MCF 10A (cell line): ENCODE measurements at regions not wholly inside any gene's neighbourhood (a gene's known extent, or its start where the extent isn't known, plus 50 kb on each side); places are given as distances from the start of the nearest gene placed in this dataset.

Experiments
- BruUV-seq: library from RNA; stranded (reverse); fragments of 400-500 nt; replicated peaks from 2 replicates; lab custom pipeline; 2021; lab: Mats Ljungman, UMichigan
- CTCF ChIA-PET: fragments of 300-600 bp; sonication (Branson Sonifier 250); formaldehyde crosslinking; extraction: SDS; loops from one replicate; lab custom pipeline; 2021; ENCODE audit warnings: antibody characterized with exemption, inconsistent platforms; lab: Yijun Ruan, JAX
- POLR2A ChIA-PET: fragments of 300-600, 350-650 bp; sonication (Branson Sonifier 250); formaldehyde crosslinking; extraction: SDS; loops from one replicate; lab custom pipeline; 2020; ENCODE audit warnings: antibody characterized with exemption, inconsistent platforms; lab: Yijun Ruan, JAX
- DNase-seq: peaks from one replicate; pipeline ENCODE4 v3.0.0-alpha.2; 2018; ENCODE audit not compliant: unreplicated experiment
- H3K27ac Mint-ChIP-seq: one replicate; pipeline ENCODE4 v1.8.0; 2022; ENCODE audit warnings: mild to moderate bottlenecking, low read depth, mixed read lengths; ENCODE audit not compliant: unreplicated experiment
- H3K27me3 Mint-ChIP-seq: one replicate; pipeline ENCODE4 v1.8.0; 2022; ENCODE audit warnings: mixed read lengths; ENCODE audit not compliant: insufficient read depth, unreplicated experiment
- H3K36me3 Mint-ChIP-seq: one replicate; pipeline ENCODE4 v1.8.0; 2022; ENCODE audit warnings: mild to moderate bottlenecking, moderate library complexity, mixed read lengths; ENCODE audit not compliant: insufficient read depth, unreplicated experiment
- H3K4me1 Mint-ChIP-seq: one replicate; pipeline ENCODE4 v1.8.0; 2022; ENCODE audit warnings: mixed read lengths; ENCODE audit not compliant: insufficient read depth, unreplicated experiment
- H3K4me3 Mint-ChIP-seq: one replicate; pipeline ENCODE4 v1.8.0; 2022; ENCODE audit warnings: mild to moderate bottlenecking, moderate library complexity, mixed read lengths; ENCODE audit not compliant: unreplicated experiment
- H3K9me3 Mint-ChIP-seq: one replicate; pipeline ENCODE4 v1.8.0; 2022; ENCODE audit warnings: mixed read lengths; ENCODE audit not compliant: unreplicated experiment
- CTCF ChIP-seq: fragments of 200-600 bp; IDR thresholded peaks from one replicate; pipeline ENCODE4 v1.8.0; 2022; ENCODE audit warnings: antibody characterized with exemption, mild to moderate bottlenecking; ENCODE audit not compliant: unreplicated experiment
- intact Hi-C: fragments of 100-400 bp; cut with micrococcal nuclease; formaldehyde crosslinking; loops from 2 replicates; pipeline ENCODE4 v1.14.1; 2022

- Mint-ChIP-seq H3K4me3 (no peak overlapping the region), H3K27ac (no peak overlapping the region), H3K36me3 (no peaks in the 10 kb centered on the region), H3K27me3 (peaks cover 65% of the 10 kb centered on the region), H3K4me1 (no peaks in the 10 kb centered on the region), H3K9me3 (no peaks in the 10 kb centered on the region)
- ChIA-PET POLR2A (no interaction called here), CTCF (no interaction called here)
- DNase-seq, result no peak
- intact Hi-C loops, result no loop called here
- no peak for TF ChIP-seq CTCF
- BruUV-seq, result no TSS peak
Measured at GRCh38 chr6:117022774-117023173, 145.7 kb downstream of the RFX6 start.

- BruUV-seq, result no TSS peak
- H3K27me3 Mint-ChIP-seq, result peaks cover 46% of the 10 kb centered on the region
- no peaks in the 10 kb centered on the region for H3K9me3 Mint-ChIP-seq
- DNase-seq, result no peak
- H3K27ac Mint-ChIP-seq, result no peak overlapping the region
- no peak for TF ChIP-seq CTCF
- no peak overlapping the region for H3K4me3 Mint-ChIP-seq
- H3K4me1 Mint-ChIP-seq, result no peaks in the 10 kb centered on the region
- POLR2A ChIA-PET, result no interaction called here
- no peaks in the 10 kb centered on the region for H3K36me3 Mint-ChIP-seq
- CTCF ChIA-PET, result no interaction called here
- intact Hi-C loops, result no loop called here
Measured at GRCh38 chr6:117025310-117025709, 148.3 kb downstream of the RFX6 start.

- H3K4me1 Mint-ChIP-seq, result no peaks in the 10 kb centered on the region
- no peak for TF ChIP-seq CTCF
- H3K4me3 Mint-ChIP-seq, result no peak overlapping the region
- no peak for DNase-seq
- CTCF ChIA-PET, result no interaction called here
- POLR2A ChIA-PET, result no interaction called here
- H3K27ac Mint-ChIP-seq, result no peak overlapping the region
- H3K36me3 Mint-ChIP-seq, result no peaks in the 10 kb centered on the region
- H3K9me3 Mint-ChIP-seq, result no peaks in the 10 kb centered on the region
- no TSS peak for BruUV-seq
- intact Hi-C loops, result no loop called here
- peaks cover 32% of the 10 kb centered on the region for H3K27me3 Mint-ChIP-seq
Measured at GRCh38 chr6:117028256-117028655, 151.2 kb downstream of the RFX6 start.

- TF ChIP-seq CTCF, result no peak
- H3K36me3 Mint-ChIP-seq, result no peaks in the 10 kb centered on the region
- H3K27me3 Mint-ChIP-seq, result peaks cover 23% of the 10 kb centered on the region
- H3K9me3 Mint-ChIP-seq, result no peaks in the 10 kb centered on the region
- intact Hi-C loops, result no loop called here
- no peaks in the 10 kb centered on the region for H3K4me1 Mint-ChIP-seq
- no peak overlapping the region for H3K27ac Mint-ChIP-seq
- POLR2A ChIA-PET, result no interaction called here
- no peak for DNase-seq
- CTCF ChIA-PET, result no interaction called here
- BruUV-seq, result no TSS peak
- H3K4me3 Mint-ChIP-seq, result no peak overlapping the region
Measured at GRCh38 chr6:117034547-117034946, 157.5 kb downstream of the RFX6 start.
